MM.1S (cell line): ENCODE measurements at regions not wholly inside any gene's neighbourhood (a gene's known extent, or its start where the extent isn't known, plus 50 kb on each side); places are given as distances from the start of the nearest gene placed in this dataset.

Source experiments
- DNase-seq: peaks from one replicate; pipeline ENCODE4 v3.0.0-alpha.2; 2015
- H2AFZ ChIP-seq: fragments of 300-600 bp; sonication (generic); 2 replicates; pipeline ENCODE4 v1.6.0; 2016; ENCODE audit warnings: antibody characterized with exemption, low read length
- H3F3A ChIP-seq: fragments of 300-600 bp; sonication (generic); 2 replicates; pipeline ENCODE4 v1.6.1; 2016; ENCODE audit warnings: mild to moderate bottlenecking, antibody characterized with exemption, low read length, moderate library complexity, mixed read lengths; ENCODE audit not compliant: insufficient read depth
- H3K27ac ChIP-seq: fragments of 300-600 bp; sonication (generic); 2 replicates; pipeline ENCODE4 v1.5.1; 2016; ENCODE audit warnings: mild to moderate bottlenecking, low read length
- H3K27me3 ChIP-seq: fragments of 300-600 bp; sonication (generic); replicated peaks from 2 replicates; pipeline ENCODE4 v1.6.0; 2016; ENCODE audit warnings: low read length; ENCODE audit not compliant: insufficient read depth
- H3K36me3 ChIP-seq: fragments of 300-600 bp; sonication (generic); replicated peaks from 2 replicates; pipeline ENCODE4 v1.6.1; 2016; ENCODE audit warnings: mild to moderate bottlenecking, low read length, mixed read lengths; ENCODE audit not compliant: insufficient read depth
- H3K4me1 ChIP-seq: fragments of 300-600 bp; sonication (generic); 2 replicates; pipeline ENCODE4 v1.6.1; 2016; ENCODE audit warnings: low read length, mixed read lengths
- H3K4me2 ChIP-seq: fragments of 300-600 bp; sonication (generic); 2 replicates; pipeline ENCODE4 v1.6.0; 2016; ENCODE audit warnings: low read depth, low read length
- H3K4me3 ChIP-seq: fragments of 300-600 bp; sonication (generic); 2 replicates; pipeline ENCODE4 v1.5.1; 2016; ENCODE audit warnings: low read length, mixed read lengths
- H3K79me2 ChIP-seq: fragments of 300-600 bp; sonication (generic); 2 replicates; pipeline ENCODE4 v1.6.1; 2016; ENCODE audit warnings: mixed run types, low read length, mixed read lengths
- H3K9ac ChIP-seq: fragments of 300-600 bp; sonication (generic); 2 replicates; pipeline ENCODE4 v1.6.1; 2016; ENCODE audit warnings: low read length, mixed read lengths
- H3K9me2 ChIP-seq: fragments of 300-600 bp; sonication (generic); replicated peaks from 2 replicates; pipeline ENCODE4 v1.6.1; 2016; ENCODE audit warnings: mild to moderate bottlenecking, low read length, mixed read lengths; ENCODE audit not compliant: insufficient read depth
- H3K9me3 ChIP-seq: fragments of 300-600 bp; sonication (generic); replicated peaks from 2 replicates; pipeline ENCODE4 v1.6.1; 2016; ENCODE audit warnings: mild to moderate bottlenecking, low read length, mixed read lengths; ENCODE audit not compliant: insufficient read depth
- H4K20me1 ChIP-seq: fragments of 300-600 bp; sonication (generic); 2 replicates; pipeline ENCODE4 v1.6.1; 2016; ENCODE audit warnings: mild to moderate bottlenecking, low read length, moderate library complexity, mixed read lengths; ENCODE audit not compliant: insufficient read depth
- CTCF ChIP-seq: fragments of 300-600 bp; sonication (generic); IDR thresholded peaks from 2 replicates; pipeline ENCODE4 v1.5.1; 2016; ENCODE audit warnings: antibody characterized with exemption, low read length, mixed read lengths
- EZH2 ChIP-seq: fragments of 300-600 bp; sonication (generic); optimal IDR thresholded peaks from 2 replicates; pipeline ENCODE3; 2017; ENCODE audit warnings: low read depth, mild to moderate bottlenecking, antibody characterized with exemption, low read length, mixed read lengths
- EZH2phosphoT487 ChIP-seq: fragments of 300-600 bp; sonication (generic); IDR thresholded peaks from 2 replicates; pipeline ENCODE4 v1.6.1; 2018; ENCODE audit warnings: antibody characterized with exemption, low read length

- no peak overlapping the region for H3K9ac ChIP-seq
- H3K79me2 ChIP-seq, result no peaks in the 10 kb centered on the region
- H3K36me3 ChIP-seq, result no peaks in the 10 kb centered on the region
- DNase-seq, result no peak
- no peak overlapping the region for H3K27ac ChIP-seq
- no peaks in the 10 kb centered on the region for H4K20me1 ChIP-seq
- no peaks in the 10 kb centered on the region for H3K27me3 ChIP-seq
- H2AFZ ChIP-seq, result no peak overlapping the region
- H3K9me2 ChIP-seq, result no peaks in the 10 kb centered on the region
- no peak overlapping the region for H3K4me3 ChIP-seq
- H3F3A ChIP-seq, result no peaks in the 10 kb centered on the region
- no peaks in the 10 kb centered on the region for H3K9me3 ChIP-seq
- no peak for TF ChIP-seq EZH2
- no peak for TF ChIP-seq CTCF
- TF ChIP-seq EZH2phosphoT487, result no peak
- no peak overlapping the region for H3K4me2 ChIP-seq
- H3K4me1 ChIP-seq, result no peaks in the 10 kb centered on the region
These were observed 430.9 kb downstream of the HLX start for GRCh38 chr1:221310180-221310579.

GRCh38 chr1:221315330-221315729 lies 426.6 kb downstream of the DUSP10 start:
- H3K9ac ChIP-seq, result no peak overlapping the region
- no peaks in the 10 kb centered on the region for H3K4me1 ChIP-seq
- no peaks in the 10 kb centered on the region for H3F3A ChIP-seq
- H3K4me3 ChIP-seq, result no peak overlapping the region
- H3K27ac ChIP-seq, result no peak overlapping the region
- TF ChIP-seq CTCF (no peak), EZH2 (no peak), EZH2phosphoT487 (no peak)
- H3K4me2 ChIP-seq, result no peak overlapping the region
- no peaks in the 10 kb centered on the region for H3K27me3 ChIP-seq
- no peaks in the 10 kb centered on the region for H3K9me2 ChIP-seq
- H4K20me1 ChIP-seq, result no peaks in the 10 kb centered on the region
- DNase-seq, result no peak
- no peaks in the 10 kb centered on the region for H3K9me3 ChIP-seq
- no peaks in the 10 kb centered on the region for H3K36me3 ChIP-seq
- H2AFZ ChIP-seq, result no peak overlapping the region
- no peaks in the 10 kb centered on the region for H3K79me2 ChIP-seq

GRCh38 chr1:221316491-221317056 lies 425.3 kb downstream of the DUSP10 start:
- H4K20me1 ChIP-seq, result no peaks in the 10 kb centered on the region
- H3K36me3 ChIP-seq, result no peaks in the 10 kb centered on the region
- H3K4me3 ChIP-seq, result no peak overlapping the region
- no peak for DNase-seq
- H3K9me3 ChIP-seq, result no peaks in the 10 kb centered on the region
- no peaks in the 10 kb centered on the region for H3F3A ChIP-seq
- no peaks in the 10 kb centered on the region for H3K79me2 ChIP-seq
- no peak for TF ChIP-seq EZH2
- TF ChIP-seq EZH2phosphoT487, result no peak
- TF ChIP-seq CTCF, result no peak
- H3K9me2 ChIP-seq, result no peaks in the 10 kb centered on the region
- no peak overlapping the region for H2AFZ ChIP-seq
- no peaks in the 10 kb centered on the region for H3K27me3 ChIP-seq
- no peak overlapping the region for H3K9ac ChIP-seq
- no peaks in the 10 kb centered on the region for H3K4me1 ChIP-seq
- H3K4me2 ChIP-seq, result no peak overlapping the region
- no peak overlapping the region for H3K27ac ChIP-seq
